Activated naive CD4-positive, alpha-beta T cell treated with anti-CD3 and anti-CD28 coated beads, Interleukin-2, amount 10 ng/mL, durations not matched to agents 7 days and 5 days (primary cell): ENCODE measurements at regions not wholly inside any gene's neighbourhood (a gene's known extent, or its start where the extent isn't known, plus 50 kb on each side); places are given as distances from the start of the nearest gene placed in this dataset.
"Not testable (repeated sequence)": the region's sequence is repeated elsewhere in the genome, so short reads cannot be mapped to it uniquely, and the experiment has no call there.

Experiments used
- CTCF ChIA-PET: fragments of 350-600 bp; sonication (Branson Sonifier 250); formaldehyde crosslinking; loops from one replicate; lab custom pipeline; 2021; ENCODE audit warnings: antibody characterized with exemption; lab: Charles Lee
- DNase-seq: peaks from one replicate; pipeline ENCODE4 v3.0.0-alpha.2; 2020
- H3K27ac Mint-ChIP-seq: one replicate; pipeline ENCODE4 v1.8.0; 2021; ENCODE audit warnings: mild to moderate bottlenecking, moderate library complexity, mixed read lengths
- H3K27me3 Mint-ChIP-seq: one replicate; pipeline ENCODE4 v1.8.0; 2021; ENCODE audit warnings: mild to moderate bottlenecking, mixed read lengths
- H3K36me3 Mint-ChIP-seq: one replicate; pipeline ENCODE4 v1.8.0; 2021; ENCODE audit warnings: mixed read lengths
- H3K4me1 Mint-ChIP-seq: one replicate; pipeline ENCODE4 v1.8.0; 2021; ENCODE audit warnings: mixed read lengths
- H3K4me3 Mint-ChIP-seq: one replicate; pipeline ENCODE4 v1.8.0; 2021; ENCODE audit warnings: mild to moderate bottlenecking, moderate library complexity, mixed read lengths
- H3K9me3 Mint-ChIP-seq: one replicate; pipeline ENCODE4 v1.8.0; 2021; ENCODE audit warnings: mixed read lengths

- H3K9me3 Mint-ChIP-seq: no peaks in the 10 kb centered on the region
- no peaks in the 10 kb centered on the region for H3K27me3 Mint-ChIP-seq
- no peak for DNase-seq
- CTCF ChIA-PET: no interaction called here
- no peaks in the 10 kb centered on the region for H3K4me1 Mint-ChIP-seq
- H3K4me3 Mint-ChIP-seq: no peak overlapping the region
- no peaks in the 10 kb centered on the region for H3K36me3 Mint-ChIP-seq
- H3K27ac Mint-ChIP-seq: no peak overlapping the region
Observed at GRCh38 chr4:104022831-104023230, 303.0 kb upstream of the TACR3 start.

GRCh38 chr4:104022226-104022625, 302.4 kb upstream of the TACR3 start:
- H3K4me3 Mint-ChIP-seq: no peak overlapping the region
- no peaks in the 10 kb centered on the region for H3K36me3 Mint-ChIP-seq
- H3K9me3 Mint-ChIP-seq: no peaks in the 10 kb centered on the region
- CTCF ChIA-PET: no interaction called here
- no peak for DNase-seq
- H3K27ac Mint-ChIP-seq: no peak overlapping the region
- H3K4me1 Mint-ChIP-seq: no peaks in the 10 kb centered on the region
- H3K27me3 Mint-ChIP-seq: no peaks in the 10 kb centered on the region

GRCh38 chr4:104020641-104021040, 300.9 kb upstream of the TACR3 start:
- H3K27me3 Mint-ChIP-seq: no peaks in the 10 kb centered on the region
- no peak overlapping the region for H3K27ac Mint-ChIP-seq
- H3K36me3 Mint-ChIP-seq: no peaks in the 10 kb centered on the region
- CTCF ChIA-PET: no interaction called here
- no peak overlapping the region for H3K4me3 Mint-ChIP-seq
- no peaks in the 10 kb centered on the region for H3K4me1 Mint-ChIP-seq
- DNase-seq: no peak
- no peaks in the 10 kb centered on the region for H3K9me3 Mint-ChIP-seq

GRCh38 chr4:104017213-104017612, 297.4 kb upstream of the TACR3 start:
- Mint-ChIP-seq H3K27ac (no peak overlapping the region), H3K4me1 (no peaks in the 10 kb centered on the region), H3K9me3 (no peaks in the 10 kb centered on the region), H3K27me3 (no peaks in the 10 kb centered on the region), H3K4me3 (no peak overlapping the region), H3K36me3 (no peaks in the 10 kb centered on the region)
- CTCF ChIA-PET: no interaction called here
- DNase-seq: no peak

- no peaks in the 10 kb centered on the region for H3K36me3 Mint-ChIP-seq
- H3K27me3 Mint-ChIP-seq: no peaks in the 10 kb centered on the region
- no peak overlapping the region for H3K4me3 Mint-ChIP-seq
- no peaks in the 10 kb centered on the region for H3K9me3 Mint-ChIP-seq
- CTCF ChIA-PET: no interaction called here
- no peak overlapping the region for H3K27ac Mint-ChIP-seq
- no peaks in the 10 kb centered on the region for H3K4me1 Mint-ChIP-seq
- DNase-seq: no peak
Observed at GRCh38 chr4:104015680-104016079, 295.9 kb upstream of the TACR3 start.

GRCh38 chr4:104010722-104011121, 290.9 kb upstream of the TACR3 start:
- Mint-ChIP-seq H3K27ac (no peak overlapping the region), H3K9me3 (peaks cover 3% of the 10 kb centered on the region), H3K27me3 (no peaks in the 10 kb centered on the region), H3K4me3 (no peak overlapping the region), H3K36me3 (no peaks in the 10 kb centered on the region), H3K4me1 (no peaks in the 10 kb centered on the region)
- CTCF ChIA-PET: no interaction called here
- no peak for DNase-seq

- peaks cover 13% of the 10 kb centered on the region for H3K9me3 Mint-ChIP-seq
- H3K36me3 Mint-ChIP-seq, DNase-seq, H3K4me1 Mint-ChIP-seq, H3K27me3 Mint-ChIP-seq, CTCF ChIA-PET, H3K27ac Mint-ChIP-seq, H3K4me3 Mint-ChIP-seq: not testable (repeated sequence)
Observed at GRCh38 chr4:104002318-104002717, 282.5 kb upstream of the TACR3 start.

- H3K4me3 Mint-ChIP-seq: no peak overlapping the region
- H3K27ac Mint-ChIP-seq: no peak overlapping the region
- no peak for DNase-seq
- H3K4me1 Mint-ChIP-seq: no peaks in the 10 kb centered on the region
- peaks cover 13% of the 10 kb centered on the region for H3K9me3 Mint-ChIP-seq
- no peaks in the 10 kb centered on the region for H3K36me3 Mint-ChIP-seq
- no peaks in the 10 kb centered on the region for H3K27me3 Mint-ChIP-seq
- CTCF ChIA-PET: no interaction called here
Observed at GRCh38 chr4:103998756-103999155, 279.0 kb upstream of the TACR3 start.

- H3K9me3 Mint-ChIP-seq: peaks cover 8% of the 10 kb centered on the region
- no peaks in the 10 kb centered on the region for H3K36me3 Mint-ChIP-seq
- H3K4me3 Mint-ChIP-seq: no peak overlapping the region
- no peaks in the 10 kb centered on the region for H3K27me3 Mint-ChIP-seq
- no peak for DNase-seq
- H3K4me1 Mint-ChIP-seq: no peaks in the 10 kb centered on the region
- H3K27ac Mint-ChIP-seq: no peak overlapping the region
- CTCF ChIA-PET: no interaction called here
Observed at GRCh38 chr4:103996637-103997036, 276.9 kb upstream of the TACR3 start.

GRCh38 chr4:103996064-103996463, 276.3 kb upstream of the TACR3 start:
- CTCF ChIA-PET: no interaction called here
- H3K4me1 Mint-ChIP-seq: no peaks in the 10 kb centered on the region
- H3K27ac Mint-ChIP-seq: no peak overlapping the region
- no peak overlapping the region for H3K4me3 Mint-ChIP-seq
- no peaks in the 10 kb centered on the region for H3K36me3 Mint-ChIP-seq
- H3K9me3 Mint-ChIP-seq: peaks cover 11% of the 10 kb centered on the region
- no peak for DNase-seq
- no peaks in the 10 kb centered on the region for H3K27me3 Mint-ChIP-seq

GRCh38 chr4:103994059-103994458, 274.3 kb upstream of the TACR3 start:
- Mint-ChIP-seq H3K4me1 (no peaks in the 10 kb centered on the region), H3K27ac (no peak overlapping the region), H3K4me3 (no peak overlapping the region), H3K27me3 (no peaks in the 10 kb centered on the region), H3K9me3 (peaks cover 13% of the 10 kb centered on the region), H3K36me3 (no peaks in the 10 kb centered on the region)
- no peak for DNase-seq
- CTCF ChIA-PET: no interaction called here

- no peaks in the 10 kb centered on the region for H3K27me3 Mint-ChIP-seq
- H3K4me3 Mint-ChIP-seq: no peak overlapping the region
- no peaks in the 10 kb centered on the region for H3K4me1 Mint-ChIP-seq
- peaks cover 4% of the 10 kb centered on the region for H3K9me3 Mint-ChIP-seq
- CTCF ChIA-PET: no interaction called here
- no peak overlapping the region for H3K27ac Mint-ChIP-seq
- no peak for DNase-seq
- H3K36me3 Mint-ChIP-seq: no peaks in the 10 kb centered on the region
Observed at GRCh38 chr4:103982454-103982853, 262.7 kb upstream of the TACR3 start.

- no peak overlapping the region for H3K4me3 Mint-ChIP-seq
- CTCF ChIA-PET: no interaction called here
- H3K9me3 Mint-ChIP-seq: no peaks in the 10 kb centered on the region
- H3K27ac Mint-ChIP-seq: no peak overlapping the region
- no peaks in the 10 kb centered on the region for H3K36me3 Mint-ChIP-seq
- no peaks in the 10 kb centered on the region for H3K4me1 Mint-ChIP-seq
- H3K27me3 Mint-ChIP-seq: no peaks in the 10 kb centered on the region
- DNase-seq: no peak
Observed at GRCh38 chr4:103948244-103949018, 228.6 kb upstream of the TACR3 start.

GRCh38 chr4:103947617-103948016, 227.8 kb upstream of the TACR3 start:
- H3K36me3 Mint-ChIP-seq: no peaks in the 10 kb centered on the region
- H3K27ac Mint-ChIP-seq: no peak overlapping the region
- CTCF ChIA-PET: no interaction called here
- no peak overlapping the region for H3K4me3 Mint-ChIP-seq
- H3K27me3 Mint-ChIP-seq: no peaks in the 10 kb centered on the region
- no peaks in the 10 kb centered on the region for H3K4me1 Mint-ChIP-seq
- DNase-seq: no peak
- H3K9me3 Mint-ChIP-seq: no peaks in the 10 kb centered on the region

GRCh38 chr4:103946621-103947268, 227.0 kb upstream of the TACR3 start:
- H3K27ac Mint-ChIP-seq, DNase-seq, H3K27me3 Mint-ChIP-seq, H3K4me3 Mint-ChIP-seq, H3K9me3 Mint-ChIP-seq, H3K4me1 Mint-ChIP-seq, H3K36me3 Mint-ChIP-seq, CTCF ChIA-PET: not testable (repeated sequence)
